ENCODE measurements at regions not wholly inside any gene's neighbourhood (a gene's known extent, or its start where the extent isn't known, plus 50 kb on each side); places are given as distances from the start of the nearest gene placed in this dataset.

GRCh38 chr13:83009987-83010386 lies 872.3 kb downstream of the SLITRK1 start:
- TF ChIP-seq CTCF (conservative IDR thresholded peaks at IDR 0.05) (no peak), ZFX (IDR thresholded peaks at IDR 0.05) (no peak)
